ENCODE measurements at regions not wholly inside any gene's neighbourhood (a gene's known extent, or its start where the extent isn't known, plus 50 kb on each side); places are given as distances from the start of the nearest gene placed in this dataset.
"Not testable (repeated sequence)": the region's sequence is repeated elsewhere in the genome, so short reads cannot be mapped to it uniquely, and the experiment has no call there.

DNA sequence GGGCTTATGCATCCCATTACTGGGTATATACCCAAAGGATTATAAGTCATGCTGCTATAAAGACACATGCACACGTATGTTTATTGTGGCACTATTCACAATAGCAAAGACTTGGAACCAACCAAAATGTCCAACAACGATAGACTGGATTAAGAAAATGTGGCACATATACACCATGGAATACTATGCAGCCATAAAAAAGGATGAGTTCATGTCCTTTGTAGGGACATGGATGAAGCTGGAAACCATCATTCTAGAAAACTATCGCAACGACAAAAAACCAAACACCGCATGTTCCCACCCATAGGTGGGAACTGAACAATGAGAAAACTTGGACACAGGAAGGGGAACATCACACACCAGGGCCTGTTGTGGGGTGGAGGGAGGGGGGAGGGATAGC, 323.3 kb upstream of the FGF16 start:
- TF ChIP-seq, protein P1, sequence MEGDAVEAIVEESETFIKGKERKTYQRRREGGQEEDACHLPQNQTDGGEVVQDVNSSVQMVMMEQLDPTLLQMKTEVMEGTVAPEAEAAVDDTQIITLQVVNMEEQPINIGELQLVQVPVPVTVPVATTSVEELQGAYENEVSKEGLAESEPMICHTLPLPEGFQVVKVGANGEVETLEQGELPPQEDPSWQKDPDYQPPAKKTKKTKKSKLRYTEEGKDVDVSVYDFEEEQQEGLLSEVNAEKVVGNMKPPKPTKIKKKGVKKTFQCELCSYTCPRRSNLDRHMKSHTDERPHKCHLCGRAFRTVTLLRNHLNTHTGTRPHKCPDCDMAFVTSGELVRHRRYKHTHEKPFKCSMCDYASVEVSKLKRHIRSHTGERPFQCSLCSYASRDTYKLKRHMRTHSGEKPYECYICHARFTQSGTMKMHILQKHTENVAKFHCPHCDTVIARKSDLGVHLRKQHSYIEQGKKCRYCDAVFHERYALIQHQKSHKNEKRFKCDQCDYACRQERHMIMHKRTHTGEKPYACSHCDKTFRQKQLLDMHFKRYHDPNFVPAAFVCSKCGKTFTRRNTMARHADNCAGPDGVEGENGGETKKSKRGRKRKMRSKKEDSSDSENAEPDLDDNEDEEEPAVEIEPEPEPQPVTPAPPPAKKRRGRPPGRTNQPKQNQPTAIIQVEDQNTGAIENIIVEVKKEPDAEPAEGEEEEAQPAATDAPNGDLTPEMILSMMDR (tag by site-specific recombination; IDR thresholded peaks at IDR 0.05): not testable (repeated sequence)
- TF ChIP-seq ZNF585B (tag by site-specific recombination; IDR thresholded peaks at IDR 0.05); ZNF274 (IDR thresholded peaks at IDR 0.05; ENCODE audit: low read length); ZNF274 (tag by site-specific recombination; IDR thresholded peaks at IDR 0.05; ENCODE audit: borderline replicate concordance); ZNF76 (tag by site-specific recombination; IDR thresholded peaks at IDR 0.05; ENCODE audit: borderline replicate concordance, low read depth); ZEB2 (tag by site-specific recombination; IDR thresholded peaks at IDR 0.05); ZNF501 (tag by site-specific recombination; IDR thresholded peaks at IDR 0.05); ZNF174 (tag by site-specific recombination; IDR thresholded peaks at IDR 0.05); BCL11A (tag by site-specific recombination; IDR thresholded peaks at IDR 0.05; ENCODE audit: low read depth); ZNF266 (tag by site-specific recombination; IDR thresholded peaks at IDR 0.05; ENCODE audit: low read depth): not testable (repeated sequence)
